HG03280 (cell line): ENCODE measurements at regions not wholly inside any gene's neighbourhood (a gene's known extent, or its start where the extent isn't known, plus 50 kb on each side); places are given as distances from the start of the nearest gene placed in this dataset.

ENCODE experiments used
- ATAC-seq: cut with Tn5 transposase; IDR thresholded peaks from one replicate; pipeline ENCODE4 v1.9.1; 2021; ENCODE audit warnings: mild to moderate bottlenecking, moderate library complexity; ENCODE audit not compliant: unreplicated experiment

DNA sequence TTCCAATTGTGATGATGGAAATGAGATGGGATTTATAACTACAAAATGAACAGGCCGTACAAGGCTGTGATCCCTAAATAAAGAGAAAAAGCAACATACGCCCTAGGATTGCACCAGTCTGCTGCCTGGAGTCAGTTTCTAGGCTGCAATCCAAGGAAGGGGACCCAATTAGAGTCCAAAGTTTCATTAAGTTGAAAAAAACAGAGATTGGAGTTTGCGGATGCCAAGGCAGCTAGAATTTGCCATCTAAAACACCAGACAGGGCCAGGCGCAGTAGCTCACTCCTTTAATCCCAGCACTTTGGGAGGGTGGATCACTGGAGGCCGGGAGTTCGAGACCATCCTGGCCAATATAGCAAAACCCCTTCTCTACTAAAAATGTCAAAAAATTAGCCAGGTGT is 661.0 kb downstream of the RPS29 start:
- no peak for ATAC-seq

DNA sequence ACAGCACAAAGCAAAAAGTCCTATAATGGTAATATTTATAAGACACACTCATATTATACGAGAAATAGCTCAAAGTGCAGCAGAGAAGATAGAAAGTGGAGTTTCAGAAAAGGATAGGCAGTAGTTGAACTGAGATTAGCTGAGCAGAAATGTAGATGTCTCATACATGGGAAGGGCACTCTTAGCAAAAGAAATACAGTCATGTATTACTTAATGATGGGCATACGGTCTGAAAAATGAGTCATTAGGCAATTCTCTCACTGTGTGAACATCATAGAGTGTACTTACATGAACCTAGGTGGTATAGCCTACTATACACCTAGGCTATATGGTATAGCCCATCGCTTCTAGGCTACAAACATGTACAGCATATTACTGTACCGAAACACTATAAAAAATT is 671.3 kb downstream of the RPS29 start:
- no peak for ATAC-seq

DNA sequence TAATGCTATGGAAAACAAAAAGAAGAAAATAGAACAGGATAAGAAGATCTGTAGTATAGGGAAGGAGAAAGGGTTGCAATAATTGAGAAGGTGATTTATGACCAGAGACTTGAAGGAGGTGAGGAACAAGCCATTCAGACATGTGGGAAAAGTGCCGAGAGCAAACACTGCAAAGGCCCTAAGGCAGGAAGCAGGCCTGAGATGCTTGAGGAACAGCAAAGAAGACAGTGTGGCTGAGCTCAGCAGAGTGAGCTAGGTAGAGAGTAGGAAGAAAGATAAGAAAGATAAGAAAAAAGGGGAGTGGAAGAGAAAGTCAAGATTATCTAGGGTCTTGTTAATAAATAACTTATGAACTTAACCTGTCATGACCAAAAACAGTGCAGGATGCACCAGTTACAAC is 671.8 kb downstream of the RPS29 start:
- no peak for ATAC-seq

DNA sequence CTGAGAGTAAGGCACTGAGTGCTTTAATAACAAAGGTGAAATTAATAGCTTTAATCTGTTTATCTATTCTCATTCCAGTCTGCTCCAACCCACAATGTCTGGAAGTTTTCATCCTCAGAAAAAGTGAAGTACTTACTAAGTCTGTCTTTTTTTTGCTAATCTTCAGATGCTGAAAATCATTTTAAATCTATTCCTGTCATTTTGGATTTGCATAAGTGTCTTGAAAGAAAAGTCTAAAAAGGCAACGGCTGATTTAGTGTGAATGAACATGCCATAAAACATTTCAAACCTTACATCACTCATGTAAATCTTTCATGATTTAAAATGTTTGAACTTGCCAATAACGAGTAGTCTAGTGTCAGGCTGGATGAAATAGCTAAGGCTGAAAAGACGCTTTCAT is 685.6 kb downstream of the RPS29 start:
- no peak for ATAC-seq

- ATAC-seq = no peak
Observed at GRCh38 chr14:48890333-48890732, 695.8 kb downstream of the RPS29 start.

GRCh38 chr14:48876806-48877340 is 709.3 kb downstream of the RPS29 start:
- ATAC-seq = no peak

DNA sequence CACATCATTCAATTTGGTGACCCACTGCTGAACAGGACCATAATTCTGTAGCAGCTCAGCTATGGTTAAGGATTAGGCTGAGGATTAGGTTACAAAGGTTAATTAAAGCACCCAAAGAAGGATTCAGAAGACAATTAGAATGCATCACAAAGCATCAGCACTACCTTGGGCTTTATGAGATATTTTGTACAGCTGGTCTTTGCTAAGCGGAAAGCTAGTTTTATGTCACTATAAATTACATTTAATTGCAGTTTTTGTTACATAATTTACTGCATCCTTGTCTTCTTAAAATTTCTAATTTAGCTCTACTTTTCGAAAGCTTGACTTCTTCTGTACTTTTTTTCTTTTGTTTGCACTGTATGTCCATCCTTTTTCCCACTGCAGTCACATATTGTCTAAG is 711.5 kb downstream of the RPS29 start:
- ATAC-seq = no peak

DNA sequence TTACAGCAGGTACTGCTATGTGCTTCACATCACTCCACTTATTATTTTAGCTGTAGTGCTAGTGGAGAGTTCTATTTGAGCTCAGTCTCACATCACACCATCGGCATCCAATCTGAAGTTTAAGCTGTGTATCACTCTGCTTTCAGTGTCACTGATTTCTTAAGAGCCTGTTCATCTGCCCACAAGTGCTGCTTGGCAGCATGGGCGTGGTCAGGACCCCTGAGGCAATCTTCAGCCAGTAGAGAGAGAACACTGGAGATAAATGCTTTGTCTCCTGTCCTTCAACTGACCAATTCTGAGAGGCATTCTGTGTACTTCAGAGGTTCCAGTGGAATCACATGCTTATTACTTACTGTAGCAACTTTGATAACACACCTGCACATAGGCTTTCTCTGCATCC is 728.8 kb downstream of the RPS29 start:
- no peak for ATAC-seq

DNA sequence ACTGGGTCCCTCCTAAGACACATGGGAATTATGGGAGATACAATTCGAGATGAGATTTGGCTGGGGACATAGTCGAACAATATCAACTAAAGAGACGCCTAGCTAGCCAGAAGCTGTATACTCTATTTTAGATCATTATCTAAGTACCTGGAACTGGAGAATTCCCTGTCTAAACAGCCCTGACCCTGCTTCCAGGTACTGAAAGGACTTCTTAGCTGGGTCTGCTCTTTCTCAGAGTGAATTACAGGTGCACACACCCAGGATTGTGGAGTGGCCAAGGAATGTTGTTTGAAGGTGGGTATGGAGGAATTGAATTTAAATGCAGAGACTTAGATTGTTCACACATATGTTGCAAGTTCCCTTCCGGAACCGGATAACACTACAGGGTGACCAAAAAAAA is 733.0 kb downstream of the RPS29 start:
- no peak for ATAC-seq

- no peak for ATAC-seq
Observed at GRCh38 chr14:48849741-48850322, 736.3 kb downstream of the RPS29 start.

DNA sequence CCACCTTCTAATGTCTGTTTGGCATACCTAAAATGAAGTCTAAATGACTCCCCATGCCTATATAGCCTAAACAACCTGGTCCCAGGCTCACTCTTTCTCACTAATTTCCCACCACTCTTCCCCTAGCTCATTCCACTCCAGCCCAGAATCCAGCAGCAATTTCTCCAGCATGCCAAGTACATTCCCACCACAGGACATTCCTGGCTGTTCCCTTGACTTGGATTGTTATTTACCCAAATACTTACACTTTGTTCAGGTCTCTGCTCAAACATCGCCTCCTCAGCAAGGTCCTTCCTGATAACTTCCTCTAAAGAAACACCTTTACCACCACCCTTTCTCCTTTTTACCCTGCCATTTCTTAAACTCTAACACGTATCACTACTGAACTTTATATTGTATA is 743.4 kb downstream of the RPS29 start:
- no peak for ATAC-seq

DNA sequence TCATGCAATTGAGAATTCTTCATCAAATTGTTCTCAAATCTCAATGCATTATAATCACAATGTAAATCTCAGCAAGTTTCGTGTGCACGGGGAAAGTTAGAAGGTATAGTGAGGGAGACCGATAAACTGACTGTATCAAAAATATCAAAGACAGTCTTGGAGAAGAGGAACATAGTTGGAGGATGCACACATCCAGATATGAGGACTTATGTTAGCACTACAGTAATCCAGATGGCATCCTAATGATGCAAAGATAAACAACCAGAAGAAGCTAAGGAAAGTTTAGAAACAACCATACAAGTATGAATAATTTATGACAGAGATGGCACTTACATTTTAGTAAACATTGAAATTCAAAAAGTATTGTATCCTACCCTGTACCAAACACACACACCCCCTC is 760.1 kb downstream of the RPS29 start:
- ATAC-seq = no peak

- ATAC-seq = no peak
Observed at GRCh38 chr14:48814562-48814961, 771.6 kb downstream of the RPS29 start.

DNA sequence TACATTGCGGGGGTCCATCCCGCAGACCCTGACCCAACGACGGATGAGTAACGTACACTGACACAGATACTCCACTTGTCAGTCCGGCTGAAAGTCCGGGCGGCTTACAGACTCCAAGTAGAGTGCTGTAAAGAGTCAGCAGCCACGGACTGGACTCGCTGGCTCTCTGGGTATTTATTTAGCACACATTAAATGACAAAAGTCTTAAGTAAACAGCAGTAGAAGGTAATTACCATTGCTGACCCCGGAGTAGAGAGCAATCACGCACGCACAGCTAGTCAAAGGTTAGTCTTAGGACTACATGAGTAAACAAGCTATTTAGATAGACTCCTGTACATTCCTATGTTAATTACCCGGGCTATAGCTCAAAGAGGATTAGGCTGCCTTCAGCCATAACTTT is 780.9 kb downstream of the RPS29 start:
- ATAC-seq = no peak

- ATAC-seq = no peak
Observed at GRCh38 chr14:48792376-48793024, 793.7 kb downstream of the RPS29 start.

DNA sequence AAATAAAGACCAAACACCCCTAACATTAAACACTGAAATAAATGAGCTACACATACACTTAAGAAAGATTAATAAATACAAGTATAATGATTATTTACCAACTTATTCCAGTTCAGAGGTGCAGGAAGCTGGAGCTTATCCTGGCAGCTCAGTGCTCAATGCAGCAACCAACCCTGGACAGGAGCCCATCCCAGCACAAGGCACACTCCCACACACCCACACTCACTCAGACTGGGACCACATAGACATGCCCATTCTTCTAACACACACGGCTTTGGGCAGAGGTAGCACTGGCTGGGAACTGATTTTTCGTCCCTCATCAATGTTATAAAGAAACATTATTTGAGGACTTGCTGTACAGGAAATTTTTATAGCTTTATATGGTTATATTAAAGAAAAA is 797.4 kb downstream of the RPS29 start:
- no peak for ATAC-seq

GRCh38 chr14:48786498-48786897 is 799.7 kb downstream of the RPS29 start:
- no peak for ATAC-seq

GRCh38 chr14:48771717-48772116 is 814.5 kb downstream of the RPS29 start:
- ATAC-seq = no peak

- ATAC-seq = no peak
Observed at GRCh38 chr14:48751293-48751692, 834.9 kb downstream of the RPS29 start.

DNA sequence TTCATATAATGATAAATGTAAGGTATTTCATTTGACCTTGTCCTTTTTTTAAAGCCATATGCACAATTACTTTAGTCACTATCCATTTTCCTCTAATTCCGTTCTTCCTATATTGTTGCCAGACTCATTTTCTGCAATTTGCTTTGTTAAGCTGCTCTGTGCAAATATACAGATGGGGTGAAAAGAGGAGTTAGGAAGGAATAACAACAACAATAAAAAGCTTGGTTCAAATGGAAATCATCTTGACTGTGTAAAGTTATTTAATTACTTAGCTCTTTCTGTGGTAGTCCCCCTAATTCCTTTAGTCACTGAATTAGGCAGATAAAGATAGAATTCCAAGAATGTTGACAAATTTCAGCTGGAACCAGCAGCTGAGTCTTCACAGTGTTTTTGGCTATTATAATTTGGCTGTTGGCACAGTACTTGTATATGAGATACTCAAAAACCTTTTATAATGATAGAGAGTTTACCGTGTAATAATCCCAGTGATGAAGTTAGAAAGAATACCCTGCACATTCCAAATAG is 838.0 kb downstream of the RPS29 start:
- no peak for ATAC-seq

DNA sequence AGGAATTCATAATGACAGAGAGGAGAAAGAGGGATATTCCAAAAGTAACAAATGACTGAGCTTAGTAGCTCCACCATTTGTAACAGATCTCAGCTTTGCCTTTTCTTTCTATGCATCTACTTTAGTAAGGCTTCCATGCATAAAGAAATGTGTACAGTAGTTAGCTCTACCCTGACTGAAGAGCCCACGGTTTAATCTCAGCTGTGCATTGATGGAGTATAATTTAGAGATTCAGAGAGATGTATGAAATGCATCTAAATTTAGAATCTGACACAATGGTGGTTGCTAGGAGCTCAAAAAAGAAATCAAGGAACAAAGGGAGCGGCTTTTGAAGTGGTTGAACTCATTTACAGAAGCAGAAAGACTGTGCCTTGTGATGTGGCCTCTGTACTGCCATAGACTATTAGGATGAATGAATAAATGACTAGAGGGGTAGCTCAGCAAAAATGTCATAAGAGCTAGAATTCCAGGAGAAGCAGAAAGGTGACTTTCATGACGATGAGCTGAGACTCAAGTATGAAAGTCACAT is 838.6 kb downstream of the RPS29 start:
- no peak for ATAC-seq

DNA sequence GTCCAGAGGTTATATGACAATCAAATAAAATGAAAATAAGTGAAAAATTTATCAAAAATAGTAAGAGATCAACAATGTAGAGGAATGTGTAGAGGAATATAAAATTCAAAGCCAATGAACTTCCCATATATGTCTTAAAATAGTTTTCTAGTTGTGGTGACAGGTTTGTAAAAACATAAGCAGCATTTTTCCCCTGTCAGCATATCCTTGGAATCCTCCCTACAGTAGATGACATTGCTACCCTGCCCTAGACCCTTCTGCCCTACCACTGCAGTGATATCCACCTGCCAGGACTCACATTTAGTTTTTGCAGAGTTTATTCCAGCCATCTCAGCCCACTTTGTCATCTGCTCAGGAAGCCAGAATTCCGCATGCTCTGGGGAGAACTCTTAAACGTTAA is 842.0 kb downstream of the RPS29 start:
- ATAC-seq = no peak
